GM19043 (cell line): ENCODE measurements at regions not wholly inside any gene's neighbourhood (a gene's known extent, or its start where the extent isn't known, plus 50 kb on each side); places are given as distances from the start of the nearest gene placed in this dataset.
"Not testable (repeated sequence)": the region's sequence is repeated elsewhere in the genome, so short reads cannot be mapped to it uniquely, and the experiment has no call there.

ENCODE experiments used
- ATAC-seq: cut with Tn5 transposase; IDR thresholded peaks from one replicate; pipeline ENCODE4 v1.9.1; 2021; ENCODE audit warnings: low read depth; ENCODE audit not compliant: unreplicated experiment

DNA sequence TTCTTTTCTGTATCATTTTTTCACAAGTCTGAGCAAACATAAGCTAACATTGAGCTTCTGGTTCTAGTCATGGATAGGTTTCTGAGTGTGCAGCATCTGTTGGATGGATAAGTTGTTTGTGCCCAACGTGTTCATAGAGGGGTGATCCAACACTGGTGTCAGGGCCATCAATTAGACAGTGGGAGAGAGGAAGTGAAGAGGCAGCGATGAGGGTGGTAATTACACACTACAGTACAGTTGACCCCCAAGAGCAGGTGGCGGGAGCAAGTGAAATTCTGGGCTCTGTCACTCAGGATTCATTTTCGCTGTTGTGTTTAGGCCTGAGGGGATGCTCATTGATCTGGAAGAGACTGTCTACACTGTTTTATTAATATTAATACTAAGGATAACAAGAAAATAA, 180.0 kb upstream of the CXCR4 start:
- no peak for ATAC-seq

DNA sequence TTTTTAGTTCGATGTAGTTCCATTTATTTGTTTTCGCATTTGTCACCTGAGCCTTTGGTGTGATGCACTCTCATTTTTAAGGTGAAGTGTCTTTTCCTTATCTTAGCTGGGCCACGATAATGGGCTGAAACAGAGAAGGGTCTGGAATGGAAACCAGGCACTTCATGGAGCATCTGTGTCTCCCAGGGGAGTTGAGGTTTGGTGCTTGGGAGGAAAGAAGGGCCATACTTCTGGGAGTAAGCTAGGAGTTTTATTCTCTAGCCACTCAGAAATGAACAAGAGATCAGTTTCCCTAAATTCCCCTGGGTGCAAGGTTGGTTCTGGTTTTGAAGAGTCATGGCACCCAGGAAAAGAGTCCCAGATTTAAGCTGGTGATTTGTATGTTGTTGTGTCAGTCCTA, 179.4 kb upstream of the CXCR4 start:
- no peak for ATAC-seq

DNA sequence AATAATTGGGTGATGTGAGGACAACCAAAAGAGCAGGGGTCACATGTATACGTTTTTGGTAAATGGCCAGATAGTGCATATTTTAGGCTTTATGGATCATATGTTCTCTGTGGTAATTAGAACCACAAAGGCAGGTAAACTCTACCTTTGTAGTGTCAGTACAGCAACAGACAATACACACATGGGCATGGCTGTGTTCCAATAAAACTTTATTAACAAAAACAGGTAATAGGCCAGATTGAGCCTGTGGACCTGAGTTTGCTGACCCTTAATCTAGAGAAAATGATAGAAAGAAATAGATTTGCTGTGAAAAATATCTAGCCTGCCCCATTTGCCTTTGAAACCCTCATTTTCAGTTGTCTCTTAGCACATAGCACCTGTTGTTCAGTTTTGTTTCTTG, 177.2 kb upstream of the CXCR4 start:
- ATAC-seq: no peak

DNA sequence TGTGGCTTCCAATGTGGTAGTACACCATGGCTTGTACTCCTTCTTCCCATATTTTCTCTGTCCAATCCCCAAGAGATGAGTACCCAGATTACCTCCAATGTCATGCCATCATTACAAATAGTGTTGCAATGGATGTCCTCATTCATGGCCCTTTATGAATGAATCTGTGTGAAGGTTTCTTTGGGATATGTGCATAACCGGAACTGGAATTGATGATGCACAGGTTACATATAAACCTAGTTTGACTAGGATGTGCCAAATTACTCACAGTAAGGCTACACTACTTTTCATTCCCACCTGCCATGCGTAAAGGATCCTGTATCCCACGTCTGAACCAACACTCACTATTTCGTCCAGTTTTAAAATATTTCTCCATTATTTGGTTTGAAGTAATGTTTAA, 173.9 kb upstream of the CXCR4 start:
- no peak for ATAC-seq

DNA sequence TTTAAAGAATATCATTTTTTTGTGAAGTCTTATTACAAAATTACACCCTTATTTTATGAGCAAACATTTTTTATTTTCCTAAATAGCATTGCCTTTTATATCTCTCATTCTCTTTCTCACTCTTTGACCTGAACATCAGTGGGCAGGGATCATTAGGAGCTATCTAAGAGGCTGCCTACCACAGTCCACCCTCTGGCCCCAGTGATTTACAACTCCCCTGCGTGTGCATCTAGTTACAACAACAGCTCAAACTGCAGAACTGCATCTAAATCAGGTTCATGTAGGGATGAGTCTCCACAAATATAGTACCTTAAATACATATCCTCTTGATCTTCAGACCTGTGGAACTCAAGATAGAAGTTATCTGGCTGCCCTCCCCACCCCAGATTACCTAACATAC, 172.4 kb upstream of the CXCR4 start:
- no peak for ATAC-seq

DNA sequence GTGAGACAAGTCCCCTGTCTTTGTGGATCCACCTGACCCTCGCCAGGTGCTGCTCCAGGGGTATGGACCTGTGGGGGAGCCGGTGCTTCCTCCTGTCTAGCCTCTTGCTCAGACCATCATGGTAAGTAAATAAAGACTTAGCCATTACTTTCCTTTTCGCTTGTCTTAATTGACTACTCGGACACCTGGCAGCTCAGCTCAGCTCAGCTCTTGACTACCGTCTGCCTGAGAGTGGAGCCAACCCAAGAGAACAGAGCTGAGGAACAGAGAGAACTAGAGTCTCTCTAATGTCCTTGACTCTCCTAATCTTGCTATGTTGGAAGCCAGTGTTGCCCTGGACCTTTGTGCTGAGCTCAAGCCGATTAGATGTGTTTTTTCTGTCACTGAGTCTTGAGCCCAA, 170.3 kb upstream of the CXCR4 start:
- ATAC-seq: no peak

DNA sequence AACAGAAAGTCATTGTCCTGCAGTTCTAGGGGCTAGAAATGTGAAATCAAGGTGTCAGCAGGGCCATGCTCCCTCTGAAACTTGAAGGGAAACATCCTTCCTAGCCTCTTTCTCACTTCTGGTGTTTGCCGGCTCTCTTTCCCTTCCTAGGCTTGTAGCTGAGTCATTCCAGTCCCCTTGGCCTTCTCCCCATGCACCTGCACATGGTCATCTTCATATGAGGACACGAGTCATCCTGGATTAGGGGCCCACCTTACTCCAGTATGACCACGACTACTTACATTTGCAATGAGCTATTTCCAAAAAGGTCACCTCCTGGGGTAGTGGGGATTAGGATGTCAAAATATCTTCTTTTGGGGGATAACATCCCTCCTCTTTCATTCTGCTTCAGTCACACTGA, 168.5 kb upstream of the CXCR4 start:
- no peak for ATAC-seq

DNA sequence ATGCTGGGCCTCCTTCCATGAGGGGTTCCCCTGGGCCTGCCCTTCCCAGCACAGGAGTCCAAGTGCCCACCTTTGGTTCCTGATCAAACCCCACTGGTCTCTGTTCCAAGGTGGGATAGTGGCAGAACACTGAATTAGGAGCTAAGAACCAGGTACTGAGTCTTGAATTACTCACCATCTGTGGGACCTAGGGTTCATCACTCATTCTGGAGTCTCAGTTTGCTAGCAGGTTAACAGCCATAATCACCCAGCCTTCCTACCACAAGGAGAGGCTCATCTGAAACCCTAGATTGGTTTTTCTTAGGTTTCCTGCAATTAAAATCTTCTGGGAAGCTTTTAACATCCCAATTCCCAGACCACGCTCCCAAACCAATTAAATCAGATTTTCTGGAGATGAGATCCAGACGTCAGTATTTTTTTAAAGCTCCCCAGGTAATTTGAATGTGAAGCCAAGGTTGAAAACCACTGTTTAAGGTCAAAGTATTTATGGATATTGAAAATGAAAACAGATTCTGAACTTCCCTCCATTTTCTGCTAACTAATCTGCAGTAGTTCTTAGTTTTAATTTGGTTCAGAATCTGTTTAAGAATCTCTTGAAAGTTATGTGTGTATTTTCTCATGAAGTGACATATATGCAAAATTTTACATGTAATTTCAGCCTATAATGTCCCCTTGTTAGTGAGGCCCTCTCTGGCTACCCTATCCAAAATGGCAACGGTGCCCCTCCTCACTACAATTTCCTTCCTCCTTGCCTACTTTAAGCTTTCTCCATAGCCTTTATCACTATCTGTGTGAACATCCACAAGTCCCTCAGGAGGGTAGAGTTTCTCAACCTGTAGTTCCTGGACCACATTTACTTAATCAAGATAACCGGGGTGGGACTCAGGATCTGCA, 166.5 kb upstream of the CXCR4 start:
- no peak for ATAC-seq

DNA sequence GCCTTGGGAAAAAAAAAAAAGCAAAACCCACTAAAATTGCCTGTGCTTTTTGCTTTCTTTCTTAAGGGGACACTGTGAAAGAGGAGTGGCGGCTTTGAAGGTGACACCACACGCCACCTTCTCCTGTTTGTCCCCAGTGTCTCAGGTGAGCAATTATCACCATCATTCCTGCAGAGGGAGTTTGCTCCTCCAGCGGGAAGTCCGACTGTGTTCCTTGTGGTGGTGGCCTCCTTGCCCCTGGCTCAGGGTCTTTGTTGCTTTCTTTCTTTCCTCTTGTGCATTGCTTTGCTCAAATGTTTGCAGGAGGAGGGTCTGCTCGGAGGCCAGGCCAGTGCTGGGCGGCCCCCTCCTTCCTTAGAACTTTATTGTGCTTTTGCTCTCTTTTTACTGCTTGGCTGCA, 164.3 kb upstream of the CXCR4 start:
- no peak for ATAC-seq

DNA sequence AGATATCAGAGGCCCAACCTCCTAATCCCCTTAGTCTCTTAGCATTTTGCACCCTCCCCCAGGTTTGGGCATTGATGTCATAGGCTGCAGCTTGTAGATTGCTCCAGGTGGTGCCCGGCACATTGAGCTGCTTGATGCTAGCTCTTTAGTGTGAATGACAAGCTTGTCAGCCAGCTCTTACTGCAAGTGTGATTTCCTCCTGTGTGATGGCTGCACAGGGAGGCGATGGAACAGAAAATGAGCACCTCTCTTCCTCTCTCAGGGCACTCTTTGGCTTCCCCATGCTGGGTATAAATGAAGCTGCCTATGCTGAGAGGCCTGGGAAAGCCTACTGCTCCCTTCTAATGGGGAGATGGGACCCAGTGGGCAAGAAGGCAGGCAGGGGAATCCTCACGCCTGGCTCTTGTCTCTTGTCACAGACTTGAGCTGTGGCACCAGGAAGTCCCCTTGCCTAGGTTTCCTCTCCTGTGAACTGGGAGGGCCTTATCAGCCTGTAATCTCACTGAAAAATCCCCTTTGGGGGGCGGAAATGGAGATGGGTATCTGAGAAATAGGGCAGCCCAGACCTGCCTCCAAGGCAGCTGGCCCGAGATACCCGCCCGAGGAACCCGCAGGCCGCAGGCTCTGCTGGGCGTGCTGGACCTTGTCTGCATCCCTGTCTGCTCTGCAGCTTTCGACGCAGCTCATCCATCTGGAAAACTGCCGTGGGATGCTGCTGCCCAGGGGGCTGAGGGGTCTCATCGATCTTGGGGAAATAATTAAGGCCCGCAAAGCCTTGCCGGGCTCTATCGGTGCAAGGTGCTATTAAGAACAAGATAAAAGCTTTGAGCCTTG, 163.5 kb upstream of the CXCR4 start:
- no peak for ATAC-seq

DNA sequence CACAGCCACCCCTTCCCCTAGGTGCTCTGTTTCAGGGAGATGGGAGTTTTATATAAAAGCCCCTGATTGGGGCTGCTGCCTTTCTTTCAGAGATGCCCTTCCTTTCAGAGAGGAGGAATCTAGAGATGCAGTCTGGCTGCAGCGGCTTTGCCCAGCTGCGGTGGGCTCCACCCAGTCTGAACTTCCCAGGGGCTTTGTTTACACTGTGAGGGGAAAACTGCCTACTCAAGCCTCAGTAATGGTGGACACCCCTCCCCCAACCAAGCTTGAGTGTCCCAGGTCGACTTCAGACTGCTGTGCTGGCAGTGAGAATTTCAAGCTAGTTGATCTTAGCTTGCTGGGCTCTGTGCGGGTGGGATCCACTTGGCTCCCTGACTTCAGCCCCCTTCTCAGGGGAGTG, 148.4 kb upstream of the CXCR4 start:
- not testable (repeated sequence) for ATAC-seq

DNA sequence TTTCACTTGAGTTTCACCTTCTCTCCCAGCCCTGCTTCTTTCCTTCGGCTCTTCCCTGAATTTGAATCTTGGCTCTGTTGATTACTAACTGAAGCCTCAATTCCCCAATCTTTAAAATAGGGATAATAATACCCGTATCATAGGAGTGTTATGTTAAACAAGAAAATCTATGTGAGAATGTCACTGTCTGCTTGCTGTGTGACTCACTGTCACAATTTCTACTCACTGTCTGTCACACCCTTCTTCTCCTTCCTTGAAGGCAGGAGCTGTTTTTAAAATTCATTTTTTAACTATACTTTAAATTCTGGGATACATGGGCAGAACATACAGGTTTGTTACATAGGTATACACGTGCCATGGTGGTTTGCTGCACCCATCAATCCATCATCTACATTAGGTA, 141.6 kb upstream of the CXCR4 start:
- ATAC-seq: no peak

DNA sequence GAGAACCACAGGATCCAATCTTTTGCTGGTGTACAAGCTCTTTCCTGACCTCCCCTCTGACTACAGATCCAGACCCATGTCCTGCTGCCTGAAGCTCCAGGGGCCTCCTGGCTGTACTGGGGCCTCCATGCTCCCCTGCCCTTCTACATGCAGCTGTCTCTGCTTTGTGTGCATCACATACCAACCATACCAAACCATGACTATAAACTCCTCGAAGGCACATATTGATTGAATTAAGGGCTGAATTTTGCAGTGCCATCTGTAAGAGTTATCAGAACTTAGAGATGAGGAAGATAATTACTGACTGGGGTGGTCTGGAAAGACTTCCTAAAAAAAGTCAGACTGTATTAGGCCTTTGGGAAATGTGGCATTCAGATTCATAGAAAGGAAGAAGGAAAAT, 139.9 kb upstream of the CXCR4 start:
- no peak for ATAC-seq

DNA sequence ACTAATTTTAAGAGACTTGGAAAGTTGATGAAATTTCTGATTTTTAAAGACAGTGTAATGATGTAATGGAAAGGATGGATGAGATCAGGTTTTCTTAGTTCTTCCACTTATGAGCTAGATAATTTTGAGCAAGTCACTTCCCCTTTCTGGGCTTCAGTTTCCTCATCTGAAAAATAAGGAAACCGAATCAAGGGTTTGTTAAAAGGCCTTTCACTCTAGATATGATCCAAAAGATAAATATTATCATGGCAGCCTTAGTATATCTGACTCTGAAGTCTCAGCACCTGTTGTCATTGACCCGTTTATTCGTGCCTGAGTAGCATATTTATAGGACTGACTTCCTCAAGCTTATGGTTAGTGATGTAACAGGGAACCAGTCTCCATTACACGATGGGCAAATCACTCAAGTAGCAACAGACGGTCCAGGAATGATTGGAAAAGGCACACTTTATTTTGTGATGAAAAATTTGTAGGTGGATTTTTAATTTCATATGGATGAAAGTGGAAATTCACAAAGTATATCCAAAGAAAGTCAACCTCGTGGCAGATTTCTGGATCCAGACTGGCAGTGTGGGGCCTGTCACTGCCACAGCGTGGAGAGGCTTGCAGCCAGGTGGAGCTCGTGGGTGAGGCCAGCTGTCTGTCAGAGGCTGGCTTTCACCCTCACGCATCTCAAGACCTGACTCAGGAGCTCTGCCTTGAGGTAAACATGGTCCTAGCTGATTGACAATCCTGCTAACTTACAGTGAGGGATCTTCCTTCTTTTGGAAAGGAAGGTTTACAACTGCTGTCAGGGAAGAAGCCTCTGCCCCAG, 137.9 kb upstream of the CXCR4 start:
- no peak for ATAC-seq

DNA sequence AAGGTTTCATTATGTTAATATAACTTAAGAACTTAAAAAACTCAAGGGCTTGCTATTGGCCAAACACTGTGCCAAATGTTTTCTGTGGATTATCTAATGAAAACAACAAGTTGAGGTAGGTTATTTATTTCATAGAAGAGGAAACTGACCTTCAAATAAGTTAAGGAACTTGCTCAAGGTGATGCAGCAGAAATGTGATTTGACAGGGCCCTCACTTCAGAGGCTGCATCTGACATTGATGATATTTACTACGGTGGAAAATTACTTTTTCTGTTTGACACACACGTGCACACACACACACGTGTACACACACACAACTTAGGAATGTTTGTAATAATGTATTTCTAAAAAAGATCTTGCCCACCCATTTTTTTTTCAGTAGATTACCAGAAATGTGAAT, 137.2 kb upstream of the CXCR4 start:
- ATAC-seq: no peak

DNA sequence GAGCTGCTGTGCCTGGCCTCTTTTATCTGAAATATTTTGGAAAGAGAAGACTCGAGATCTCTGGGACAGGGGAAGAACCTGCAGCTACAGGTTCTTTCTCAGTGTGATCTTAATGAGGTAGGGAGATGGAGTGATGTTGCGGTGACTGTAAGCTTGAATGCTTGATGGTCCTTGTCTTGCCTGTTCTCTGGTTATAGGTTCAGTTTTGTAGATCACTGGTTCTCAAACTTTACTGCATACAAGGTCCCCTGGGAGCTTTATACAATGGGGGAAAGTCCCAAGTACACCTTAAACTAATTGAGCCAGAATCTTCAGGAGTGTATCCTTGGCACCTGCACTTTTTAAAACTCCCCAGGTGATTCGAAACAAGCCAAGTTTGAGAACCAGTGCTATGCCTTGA, 136.7 kb upstream of the CXCR4 start:
- ATAC-seq: peak; percentile 46

DNA sequence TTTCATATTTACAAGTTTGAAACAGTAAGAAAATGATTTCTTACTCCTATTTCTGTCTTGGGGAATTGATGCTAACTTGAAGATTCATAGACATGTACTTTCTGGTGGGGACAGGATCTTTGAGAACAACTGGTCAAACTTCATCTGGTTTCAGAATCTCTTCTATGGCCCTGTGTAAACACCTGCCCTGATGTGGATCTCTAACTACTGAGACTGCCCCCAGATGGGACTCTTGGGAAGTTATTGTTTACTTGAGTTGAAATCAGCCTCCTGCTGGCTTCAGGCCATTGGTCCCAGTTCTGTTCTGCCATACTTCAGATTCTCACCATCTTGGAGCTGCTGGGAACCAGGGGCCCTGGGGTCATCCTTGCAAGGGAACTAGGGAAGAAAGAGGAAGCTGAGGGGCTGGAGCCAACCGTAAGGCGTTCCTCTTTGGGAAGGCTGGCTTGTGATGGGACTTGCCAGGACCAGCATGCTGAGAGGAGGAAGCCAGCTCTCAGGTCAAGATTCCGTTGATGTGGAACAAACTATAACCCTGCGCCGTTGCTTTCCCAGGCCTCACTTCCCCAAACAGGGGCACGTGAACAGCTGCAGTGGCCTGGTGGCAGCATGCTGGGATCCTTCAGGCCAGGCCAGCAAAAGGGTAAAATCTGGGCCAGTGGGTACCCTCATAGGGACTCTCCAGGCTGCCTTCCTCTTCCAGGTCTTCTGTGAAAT, 135.5 kb upstream of the CXCR4 start:
- no peak for ATAC-seq

DNA sequence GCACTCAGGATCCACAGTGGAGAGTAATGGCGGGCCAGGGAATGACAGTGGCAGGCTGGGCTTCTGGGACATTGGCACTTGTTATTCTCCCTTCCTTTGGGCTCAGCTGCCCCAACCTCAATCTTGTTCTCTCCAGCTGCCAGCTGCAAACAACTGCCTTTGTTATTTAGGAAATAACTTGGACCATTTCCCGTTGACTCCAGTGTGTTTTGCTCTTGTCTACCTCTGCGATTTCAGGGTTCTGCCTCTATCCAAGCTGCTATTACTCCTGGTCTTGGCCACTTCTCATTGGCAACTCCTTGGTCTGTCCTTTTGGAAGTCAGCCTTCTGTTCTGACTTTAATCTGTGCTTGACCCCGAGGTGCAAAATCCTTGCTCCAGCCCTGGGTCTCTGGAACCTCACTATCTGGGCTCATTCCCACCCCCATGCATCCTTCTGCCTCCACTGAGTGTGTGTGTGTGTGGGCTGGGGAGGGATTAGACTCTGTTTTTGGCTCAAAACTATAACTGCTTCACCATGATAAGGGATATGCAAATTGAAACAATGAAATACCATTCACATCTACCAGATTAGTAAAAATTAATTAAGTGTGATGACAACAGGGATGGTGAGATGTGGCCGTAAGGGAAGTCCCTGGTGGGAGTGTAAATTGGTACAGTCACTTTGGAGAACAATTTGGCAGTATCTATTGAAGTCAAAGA, 134.1 kb upstream of the CXCR4 start:
- ATAC-seq: no peak

DNA sequence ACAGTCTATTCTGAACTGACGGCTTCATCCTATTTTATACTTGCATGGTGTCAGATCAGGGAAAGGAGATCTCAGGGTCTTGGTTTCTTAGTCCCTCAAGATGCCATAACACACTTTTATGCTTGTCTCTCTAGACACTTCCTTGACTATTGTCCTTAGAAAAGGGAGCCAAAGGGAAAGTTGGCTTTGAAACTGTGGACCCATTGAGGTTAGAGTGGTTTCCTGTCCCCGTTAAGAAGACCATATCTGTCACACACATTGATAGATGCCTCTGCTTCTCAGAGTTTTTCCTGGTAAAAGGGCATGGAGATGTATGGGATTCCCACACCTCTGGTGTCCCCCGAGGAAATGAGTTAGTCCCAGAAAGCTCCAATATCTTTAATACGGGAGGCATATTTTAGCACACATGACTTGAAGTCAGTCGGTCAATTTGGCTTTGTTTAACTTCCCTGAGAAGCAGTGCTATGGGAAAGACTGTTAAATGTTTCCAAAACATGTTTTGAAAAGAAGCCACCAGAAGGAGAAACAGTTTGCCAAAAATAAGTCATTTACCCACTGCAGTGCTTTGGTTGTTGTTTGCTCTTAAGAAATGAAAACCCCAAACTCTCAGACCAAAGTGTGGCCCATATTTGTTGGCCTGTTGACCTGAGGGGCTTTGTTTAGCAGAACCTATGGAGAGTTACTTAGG, 133.4 kb upstream of the CXCR4 start:
- ATAC-seq: no peak
